HG03159 (cell line): ENCODE measurements at regions not wholly inside any gene's neighbourhood (a gene's known extent, or its start where the extent isn't known, plus 50 kb on each side); places are given as distances from the start of the nearest gene placed in this dataset.
"Not testable (repeated sequence)": the region's sequence is repeated elsewhere in the genome, so short reads cannot be mapped to it uniquely, and the experiment has no call there.

Source experiments
- ATAC-seq: cut with Tn5 transposase; IDR thresholded peaks from one replicate; pipeline ENCODE4 v1.9.1; 2021; ENCODE audit warnings: mild to moderate bottlenecking, moderate library complexity; ENCODE audit not compliant: unreplicated experiment

GRCh38 chr6:113664909-113665308 lies 192.2 kb upstream of the MARCKS start:
- no peak for ATAC-seq

GRCh38 chr6:113668641-113669408 lies 188.3 kb upstream of the MARCKS start:
- ATAC-seq: peak; percentile 56

GRCh38 chr6:113669606-113670005 lies 187.5 kb upstream of the MARCKS start:
- no peak for ATAC-seq

- ATAC-seq: no peak
These were observed 185.7 kb upstream of the MARCKS start for GRCh38 chr6:113671421-113671820.

- ATAC-seq: no peak
These were observed 184.5 kb upstream of the MARCKS start for GRCh38 chr6:113672491-113673149.

GRCh38 chr6:113674075-113674474 lies 183.1 kb upstream of the MARCKS start:
- ATAC-seq: no peak

- no peak for ATAC-seq
These were observed 181.1 kb upstream of the MARCKS start for GRCh38 chr6:113676057-113676456.

GRCh38 chr6:113676968-113677367 lies 180.2 kb upstream of the MARCKS start:
- no peak for ATAC-seq

GRCh38 chr6:113679051-113679450 lies 178.1 kb upstream of the MARCKS start:
- ATAC-seq: no peak

- no peak for ATAC-seq
These were observed 176.8 kb upstream of the MARCKS start for GRCh38 chr6:113680301-113680700.

GRCh38 chr6:113683968-113684367 lies 173.2 kb upstream of the MARCKS start:
- no peak for ATAC-seq

GRCh38 chr6:113684382-113684901 lies 172.7 kb upstream of the MARCKS start:
- no peak for ATAC-seq

- ATAC-seq: no peak
These were observed 171.1 kb upstream of the MARCKS start for GRCh38 chr6:113686049-113686448.

- ATAC-seq: not testable (repeated sequence)
These were observed 167.5 kb upstream of the MARCKS start for GRCh38 chr6:113689620-113690019.

- ATAC-seq: peak; percentile 79
These were observed 166.6 kb upstream of the MARCKS start for GRCh38 chr6:113690281-113691259.

GRCh38 chr6:113691260-113691656 lies 165.9 kb upstream of the MARCKS start:
- ATAC-seq: no peak

- no peak for ATAC-seq
These were observed 163.3 kb upstream of the MARCKS start for GRCh38 chr6:113693851-113694250.

GRCh38 chr6:113694278-113695077 lies 162.7 kb upstream of the MARCKS start:
- no peak for ATAC-seq

- ATAC-seq: no peak
These were observed 161.6 kb upstream of the MARCKS start for GRCh38 chr6:113695516-113695915.

- no peak for ATAC-seq
These were observed 160.2 kb upstream of the MARCKS start for GRCh38 chr6:113696960-113697359.
